Type B pancreatic cell (in vitro differentiated cells): ENCODE measurements at regions not wholly inside any gene's neighbourhood (a gene's known extent, or its start where the extent isn't known, plus 50 kb on each side); places are given as distances from the start of the nearest gene placed in this dataset.

Source experiments
- DNase-seq: peaks from one replicate; pipeline ENCODE4 v3.0.0; 2021; ENCODE audit warnings: mixed read lengths; ENCODE audit not compliant: unreplicated experiment; ENCODE audit errors: extremely low spot score
- H3K27ac Mint-ChIP-seq: 2 replicates; pipeline ENCODE4 v1.8.0; 2021; ENCODE audit warnings: mild to moderate bottlenecking, mixed read lengths
- H3K27me3 Mint-ChIP-seq: 2 replicates; pipeline ENCODE4 v1.8.0; 2021; ENCODE audit warnings: mixed read lengths
- H3K36me3 Mint-ChIP-seq: 2 replicates; pipeline ENCODE4 v1.8.0; 2021; ENCODE audit warnings: mixed read lengths
- H3K4me1 Mint-ChIP-seq: one replicate; pipeline ENCODE4 v1.8.0; 2021; ENCODE audit warnings: mixed read lengths; ENCODE audit not compliant: unreplicated experiment
- H3K4me3 Mint-ChIP-seq: 2 replicates; pipeline ENCODE4 v1.8.0; 2021; ENCODE audit warnings: mild to moderate bottlenecking, mixed read lengths
- H3K9me3 Mint-ChIP-seq: 2 replicates; pipeline ENCODE4 v1.8.0; 2021; ENCODE audit warnings: mixed read lengths
- CTCF ChIP-seq: fragments of 200-600 bp; sonication (generic); conservative IDR thresholded peaks from 2 replicates; pipeline ENCODE4 v1.5.0; 2021; ENCODE audit warnings: antibody characterized with exemption, mild to moderate bottlenecking

- no peak for TF ChIP-seq CTCF
- no peaks in the 10 kb centered on the region for H3K27me3 Mint-ChIP-seq
- no peak for DNase-seq
- no peaks in the 10 kb centered on the region for H3K9me3 Mint-ChIP-seq
- no peak overlapping the region for H3K27ac Mint-ChIP-seq
- H3K36me3 Mint-ChIP-seq: no peaks in the 10 kb centered on the region
- H3K4me3 Mint-ChIP-seq: no peak overlapping the region
- H3K4me1 Mint-ChIP-seq: no peaks in the 10 kb centered on the region
Observed at GRCh38 chr18:51907687-51908597, 432.1 kb upstream of the DCC start.

- Mint-ChIP-seq H3K36me3 (no peaks in the 10 kb centered on the region), H3K4me3 (no peak overlapping the region), H3K27ac (no peak overlapping the region), H3K4me1 (no peaks in the 10 kb centered on the region), H3K27me3 (no peaks in the 10 kb centered on the region), H3K9me3 (no peaks in the 10 kb centered on the region)
- no peak for DNase-seq
- no peak for TF ChIP-seq CTCF
Observed at GRCh38 chr18:51908598-51908944, 431.4 kb upstream of the DCC start.

- H3K4me1 Mint-ChIP-seq: no peaks in the 10 kb centered on the region
- no peak for DNase-seq
- H3K9me3 Mint-ChIP-seq: no peaks in the 10 kb centered on the region
- H3K27me3 Mint-ChIP-seq: no peaks in the 10 kb centered on the region
- H3K4me3 Mint-ChIP-seq: no peak overlapping the region
- no peaks in the 10 kb centered on the region for H3K36me3 Mint-ChIP-seq
- TF ChIP-seq CTCF: no peak
- H3K27ac Mint-ChIP-seq: no peak overlapping the region
Observed at GRCh38 chr18:51911584-51911983, 428.4 kb upstream of the DCC start.

GRCh38 chr18:51912381-51912780 lies 427.6 kb upstream of the DCC start:
- TF ChIP-seq CTCF: no peak
- H3K9me3 Mint-ChIP-seq: no peaks in the 10 kb centered on the region
- DNase-seq: no peak
- H3K4me3 Mint-ChIP-seq: no peak overlapping the region
- no peaks in the 10 kb centered on the region for H3K27me3 Mint-ChIP-seq
- H3K27ac Mint-ChIP-seq: no peak overlapping the region
- no peaks in the 10 kb centered on the region for H3K36me3 Mint-ChIP-seq
- no peaks in the 10 kb centered on the region for H3K4me1 Mint-ChIP-seq

GRCh38 chr18:51915176-51915575 lies 424.8 kb upstream of the DCC start:
- H3K36me3 Mint-ChIP-seq: no peaks in the 10 kb centered on the region
- no peak for DNase-seq
- no peak for TF ChIP-seq CTCF
- no peak overlapping the region for H3K4me3 Mint-ChIP-seq
- H3K27me3 Mint-ChIP-seq: peaks cover 6% of the 10 kb centered on the region
- H3K9me3 Mint-ChIP-seq: no peaks in the 10 kb centered on the region
- no peaks in the 10 kb centered on the region for H3K4me1 Mint-ChIP-seq
- H3K27ac Mint-ChIP-seq: no peak overlapping the region
